ENCODE measurements at regions not wholly inside any gene's neighbourhood (a gene's known extent, or its start where the extent isn't known, plus 50 kb on each side); places are given as distances from the start of the nearest gene placed in this dataset.
A peak's percentile ranks its signal among the peaks of the same experiment; 100 is the strongest.

DNA sequence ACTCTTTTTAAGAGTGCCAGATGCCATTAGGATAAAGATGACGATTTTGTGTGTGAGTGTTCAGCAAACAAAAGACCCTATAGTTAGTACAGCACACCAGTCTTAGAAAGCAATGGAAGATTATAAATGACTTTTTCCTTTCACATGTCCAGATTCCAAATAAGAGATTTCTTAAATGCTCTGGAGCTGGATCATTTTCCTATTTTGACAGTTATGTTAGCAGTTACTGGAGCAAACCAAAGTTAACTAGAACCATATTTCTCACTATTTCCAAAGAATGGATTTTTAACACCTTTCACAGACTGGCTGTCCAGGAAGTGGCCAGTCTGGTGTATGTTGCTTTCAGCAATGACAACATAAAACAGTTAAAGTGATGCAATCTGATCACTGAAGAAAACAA, 905.8 kb upstream of the ADGRL2 start:
- peaks cover 0 to 10% (median 0%) of the 10 kb centered on the region in 3 donors for H3K4me1 Mint-ChIP-seq

DNA sequence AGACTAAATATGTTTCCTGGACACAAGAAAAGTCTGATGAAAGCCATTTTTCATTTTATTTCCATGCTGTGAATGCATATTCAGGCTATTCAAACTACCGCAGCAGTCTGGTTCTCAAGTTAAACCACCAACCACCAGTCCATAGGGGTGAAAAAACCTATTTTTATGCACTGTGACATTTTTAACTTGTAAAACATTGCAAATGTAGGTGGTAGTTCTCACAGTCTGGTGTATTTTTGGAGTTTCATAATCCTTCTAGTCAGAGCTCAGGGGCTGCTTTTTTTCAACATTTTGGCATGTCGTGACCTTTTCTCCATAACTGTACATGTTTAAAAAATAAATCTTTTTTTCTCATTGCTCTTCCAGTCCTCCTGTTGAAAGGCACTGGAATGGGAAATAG, 907.6 kb upstream of the ADGRL2 start:
- H3K27me3 Mint-ChIP-seq, result no peaks in the 10 kb centered on the region
- peaks cover 2% of the 10 kb centered on the region for H3K36me3 Mint-ChIP-seq
- H3K4me3 Mint-ChIP-seq, result no peak overlapping the region
- no peaks in the 10 kb centered on the region for H3K9me3 Mint-ChIP-seq
- peaks cover 0 to 10% (median 0%) of the 10 kb centered on the region in 3 donors for H3K4me1 Mint-ChIP-seq
- H3K27ac Mint-ChIP-seq, result no peak overlapping the region

More for the DNA sequence above, 905.8 kb upstream of the ADGRL2 start:
- no peak overlapping the region for H3K4me3 Mint-ChIP-seq
- H3K27me3 Mint-ChIP-seq, result no peaks in the 10 kb centered on the region
- no peak overlapping the region for H3K27ac Mint-ChIP-seq
- peaks cover 2% of the 10 kb centered on the region for H3K36me3 Mint-ChIP-seq
- H3K9me3 Mint-ChIP-seq, result no peaks in the 10 kb centered on the region

DNA sequence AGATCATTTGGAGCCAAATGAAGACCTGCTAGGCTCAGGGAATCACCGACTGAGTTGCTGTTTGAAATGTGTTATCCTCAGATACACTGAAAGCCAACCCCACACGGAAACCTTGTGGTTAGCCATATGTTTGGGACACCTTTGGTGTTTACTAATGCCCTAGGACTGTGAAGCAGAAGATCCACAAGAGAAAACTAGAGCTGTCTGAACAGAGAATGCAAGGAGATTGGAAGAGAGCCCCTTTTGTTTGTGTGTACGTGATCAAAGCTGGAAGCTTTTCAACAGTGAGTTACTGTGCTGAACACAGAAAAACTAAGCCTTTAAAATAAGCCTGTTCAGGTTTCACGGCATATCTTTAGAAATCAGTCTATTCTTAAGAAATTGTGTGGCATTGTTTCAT, 908.2 kb upstream of the ADGRL2 start:
- Mint-ChIP-seq H3K4me3 (peak overlapping the region in 1 of 4 donors; percentile 18), H3K27me3 (no peaks in the 10 kb centered on the region), H3K4me1 (peaks cover 0 to 10% (median 0%) of the 10 kb centered on the region in 3 donors), H3K36me3 (peaks cover 2% of the 10 kb centered on the region), H3K9me3 (no peaks in the 10 kb centered on the region), H3K27ac (no peak overlapping the region)

DNA sequence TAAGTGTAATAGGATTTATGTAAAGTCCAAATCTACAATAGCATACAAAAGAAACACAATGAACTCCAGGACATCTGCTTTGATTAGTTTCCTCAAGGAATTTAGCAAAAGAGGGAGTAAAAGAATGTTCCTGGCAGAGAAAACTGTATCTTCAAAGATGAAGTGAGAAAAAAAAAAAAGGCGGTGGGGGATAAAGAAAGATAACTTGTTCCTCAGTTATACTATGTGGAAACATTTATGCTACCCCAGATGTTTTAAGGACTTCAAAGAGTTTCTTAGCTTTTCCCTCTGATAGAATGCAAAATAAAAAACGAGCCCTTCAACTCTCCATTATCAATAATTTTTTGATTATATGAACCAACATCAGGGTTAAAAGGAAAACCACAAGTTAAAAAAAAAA, 908.9 kb upstream of the ADGRL2 start:
- Mint-ChIP-seq H3K27me3 (no peaks in the 10 kb centered on the region), H3K4me1 (peaks cover 0 to 10% (median 0%) of the 10 kb centered on the region in 3 donors), H3K4me3 (peak overlapping the region in 1 of 4 donors; percentile 49), H3K27ac (no peak overlapping the region), H3K36me3 (peaks cover 2% of the 10 kb centered on the region), H3K9me3 (no peaks in the 10 kb centered on the region)

DNA sequence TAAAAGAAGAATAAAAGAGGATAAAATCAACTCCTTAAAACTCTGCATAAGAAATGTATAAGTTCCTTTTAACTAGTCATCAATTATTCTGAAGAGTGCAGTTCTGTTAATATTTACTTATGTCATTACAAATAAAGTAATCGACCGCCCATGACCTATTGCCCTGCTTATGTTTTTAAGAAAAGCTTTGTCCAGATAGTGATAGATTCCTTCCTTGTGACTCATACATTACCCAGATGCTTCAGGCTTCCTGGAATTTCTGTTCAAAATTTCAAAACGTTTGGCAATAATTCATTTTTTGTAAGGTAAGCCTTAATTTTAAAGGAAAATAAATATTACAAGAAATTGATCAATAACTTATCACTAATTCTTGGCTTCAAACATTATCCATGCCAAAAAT, 918.2 kb upstream of the ADGRL2 start:
- H3K36me3 Mint-ChIP-seq, result no peaks in the 10 kb centered on the region
- H3K9me3 Mint-ChIP-seq, result peaks cover 0 to 2% (median 0%) of the 10 kb centered on the region in 3 donors
- no peak overlapping the region for H3K27ac Mint-ChIP-seq
- H3K27me3 Mint-ChIP-seq, result no peaks in the 10 kb centered on the region
- no peaks in the 10 kb centered on the region for H3K4me1 Mint-ChIP-seq
- H3K4me3 Mint-ChIP-seq, result no peak overlapping the region

DNA sequence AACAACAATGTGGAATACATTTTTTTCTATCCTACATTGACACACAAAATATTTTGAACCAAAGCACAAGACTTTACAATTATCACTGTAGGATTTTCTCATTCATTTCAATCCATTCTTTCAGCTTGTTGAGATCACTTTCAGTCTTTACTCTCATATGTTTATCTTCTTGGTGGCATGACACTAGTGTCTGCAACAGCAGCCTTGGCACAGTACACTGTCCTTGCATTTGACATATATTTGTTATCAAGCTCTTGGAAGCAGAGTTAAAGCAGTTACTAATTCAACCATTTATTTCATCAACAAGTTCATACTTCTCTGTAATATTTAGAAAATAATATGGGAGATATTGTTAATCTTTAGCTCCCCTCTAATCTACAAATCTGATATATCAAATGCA, 922.4 kb upstream of the ADGRL2 start:
- Mint-ChIP-seq H3K4me1 (no peaks in the 10 kb centered on the region), H3K36me3 (no peaks in the 10 kb centered on the region), H3K27me3 (no peaks in the 10 kb centered on the region), H3K9me3 (peaks cover 0 to 2% (median 0%) of the 10 kb centered on the region in 3 donors), H3K4me3 (no peak overlapping the region), H3K27ac (no peak overlapping the region)

DNA sequence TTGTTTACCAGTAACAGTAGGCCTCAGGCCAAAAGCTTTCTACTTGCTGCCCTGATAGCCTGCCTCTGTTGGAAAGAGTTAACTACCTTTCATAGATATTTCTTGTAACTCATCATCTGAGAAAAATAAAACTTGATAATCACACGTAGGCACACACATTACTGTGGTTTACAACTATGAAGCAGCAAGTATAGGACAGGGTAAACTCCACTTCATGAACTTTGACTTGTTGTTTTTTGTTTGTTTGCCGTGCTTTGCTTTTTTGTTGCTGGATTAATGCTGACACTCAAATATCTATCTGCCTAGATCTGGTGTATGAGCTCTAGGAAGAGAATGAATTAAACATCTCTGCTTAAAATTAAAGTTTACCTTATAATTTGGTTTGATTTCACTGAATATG, 924.7 kb upstream of the ADGRL2 start:
- H3K4me1 Mint-ChIP-seq, result no peaks in the 10 kb centered on the region
- H3K9me3 Mint-ChIP-seq, result peaks cover 0 to 2% (median 0%) of the 10 kb centered on the region in 3 donors
- no peak overlapping the region for H3K4me3 Mint-ChIP-seq
- H3K27me3 Mint-ChIP-seq, result no peaks in the 10 kb centered on the region
- no peak overlapping the region for H3K27ac Mint-ChIP-seq
- H3K36me3 Mint-ChIP-seq, result no peaks in the 10 kb centered on the region

DNA sequence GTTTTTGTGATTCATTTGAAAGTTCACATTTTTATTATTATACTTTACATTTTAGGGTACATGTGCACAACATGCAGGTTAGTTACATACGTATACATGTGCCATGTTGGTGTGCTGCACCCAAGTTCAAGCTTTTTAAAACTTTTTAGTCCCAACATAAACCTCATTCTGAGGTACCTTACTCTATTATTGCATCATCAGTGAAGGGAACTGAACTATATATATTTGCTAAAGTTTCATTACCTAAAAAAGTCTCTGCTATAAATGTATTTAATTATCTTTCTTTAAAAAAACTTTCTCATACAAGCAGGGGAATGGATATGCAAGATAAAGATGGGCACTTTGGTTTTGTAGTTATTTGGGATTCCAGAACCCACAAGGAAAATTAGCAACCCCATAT, 931.4 kb upstream of the ADGRL2 start:
- Mint-ChIP-seq H3K4me1 (no peaks in the 10 kb centered on the region), H3K9me3 (no peaks in the 10 kb centered on the region), H3K27me3 (no peaks in the 10 kb centered on the region), H3K36me3 (no peaks in the 10 kb centered on the region), H3K27ac (no peak overlapping the region), H3K4me3 (no peak overlapping the region)

DNA sequence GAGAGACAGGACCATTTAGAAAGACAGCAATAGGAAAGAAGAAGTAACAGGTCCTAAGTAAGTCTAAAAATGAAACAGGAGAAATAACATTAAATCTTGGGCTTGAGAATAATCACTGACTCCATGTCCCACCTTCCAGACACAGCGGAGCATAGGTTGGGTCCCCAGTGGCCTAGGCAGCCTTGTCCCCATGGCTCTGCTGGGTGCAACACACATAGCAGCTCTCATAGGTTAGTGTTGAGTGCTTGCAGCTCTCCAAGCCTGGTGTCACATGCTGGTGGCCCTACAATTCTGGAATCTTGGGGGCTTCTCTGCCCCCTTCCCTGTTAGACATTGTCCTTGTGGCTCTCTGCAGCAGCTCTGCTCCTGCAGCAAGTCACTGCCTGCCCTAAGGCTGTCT, 952.8 kb upstream of the ADGRL2 start:
- no peaks in the 10 kb centered on the region for H3K4me1 Mint-ChIP-seq
- no peaks in the 10 kb centered on the region for H3K27me3 Mint-ChIP-seq
- peaks cover 0 to 5% (median 1%) of the 10 kb centered on the region in 3 donors for H3K9me3 Mint-ChIP-seq
- no peak overlapping the region for H3K27ac Mint-ChIP-seq
- no peaks in the 10 kb centered on the region for H3K36me3 Mint-ChIP-seq
- H3K4me3 Mint-ChIP-seq, result no peak overlapping the region

DNA sequence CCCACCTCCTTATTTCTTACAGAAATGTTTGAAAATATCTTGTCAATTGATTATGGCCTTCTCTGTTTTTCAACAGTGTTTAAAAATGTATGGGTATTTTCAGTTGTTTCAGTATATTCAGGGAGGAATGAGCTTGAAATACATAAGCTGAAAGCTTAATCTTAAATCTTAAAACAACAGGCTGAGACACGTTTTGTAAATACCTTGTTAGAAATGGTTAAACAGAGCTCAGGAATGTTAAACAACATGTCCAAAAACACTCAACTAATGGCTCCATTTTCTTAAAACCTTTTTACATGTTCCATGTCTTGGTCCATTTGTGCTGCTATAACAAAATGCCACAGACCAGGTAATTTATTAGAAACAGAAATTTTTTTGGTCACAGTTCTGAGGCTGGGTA, 953.8 kb upstream of the ADGRL2 start:
- Mint-ChIP-seq H3K27me3 (no peaks in the 10 kb centered on the region), H3K27ac (no peak overlapping the region), H3K9me3 (peaks cover 0 to 5% (median 1%) of the 10 kb centered on the region in 3 donors), H3K4me1 (no peaks in the 10 kb centered on the region), H3K4me3 (no peak overlapping the region), H3K36me3 (no peaks in the 10 kb centered on the region)

DNA sequence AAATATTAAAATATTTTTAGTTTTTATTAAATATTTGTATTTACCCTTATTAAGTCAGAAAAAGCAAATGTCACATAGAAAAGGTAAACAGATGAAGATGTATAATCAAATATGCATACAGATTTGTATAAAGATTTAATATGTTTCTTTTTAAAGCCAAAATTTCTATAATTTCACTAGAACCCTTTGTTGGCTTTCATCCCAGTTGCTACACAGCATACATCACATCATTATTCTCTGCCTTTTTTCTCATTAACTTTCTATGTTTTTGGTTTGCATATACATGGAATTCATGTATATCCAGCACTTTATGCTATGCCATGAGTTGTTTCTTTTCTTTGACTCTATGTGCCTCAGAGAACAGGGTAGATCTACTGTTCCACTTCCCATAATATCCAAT, 957.9 kb upstream of the ADGRL2 start:
- Mint-ChIP-seq H3K4me1 (no peaks in the 10 kb centered on the region), H3K27ac (no peak overlapping the region), H3K9me3 (peaks cover 5 to 16% (median 5%) of the 10 kb centered on the region in 3 donors), H3K36me3 (no peaks in the 10 kb centered on the region), H3K27me3 (no peaks in the 10 kb centered on the region), H3K4me3 (no peak overlapping the region)

DNA sequence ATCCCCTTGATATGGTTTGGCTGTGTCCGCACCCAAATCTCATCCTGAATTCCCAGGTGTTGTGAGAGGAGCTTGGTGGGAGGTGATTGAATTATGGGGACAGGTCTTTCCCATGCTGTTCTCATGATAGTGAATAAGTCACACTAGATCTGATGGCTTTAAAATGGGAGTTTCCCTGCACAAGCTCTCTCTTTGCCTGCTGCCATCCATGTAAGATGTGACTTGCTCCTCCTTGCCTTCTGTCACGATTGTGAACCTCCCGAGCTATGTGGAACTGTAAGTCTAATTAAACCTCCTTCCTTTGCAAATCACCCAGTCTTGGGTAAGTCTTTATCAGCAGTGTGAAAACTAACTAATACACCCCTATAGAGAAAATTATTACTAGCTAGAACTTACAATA, 959.5 kb upstream of the ADGRL2 start:
- peaks cover 5 to 16% (median 5%) of the 10 kb centered on the region in 3 donors for H3K9me3 Mint-ChIP-seq

DNA sequence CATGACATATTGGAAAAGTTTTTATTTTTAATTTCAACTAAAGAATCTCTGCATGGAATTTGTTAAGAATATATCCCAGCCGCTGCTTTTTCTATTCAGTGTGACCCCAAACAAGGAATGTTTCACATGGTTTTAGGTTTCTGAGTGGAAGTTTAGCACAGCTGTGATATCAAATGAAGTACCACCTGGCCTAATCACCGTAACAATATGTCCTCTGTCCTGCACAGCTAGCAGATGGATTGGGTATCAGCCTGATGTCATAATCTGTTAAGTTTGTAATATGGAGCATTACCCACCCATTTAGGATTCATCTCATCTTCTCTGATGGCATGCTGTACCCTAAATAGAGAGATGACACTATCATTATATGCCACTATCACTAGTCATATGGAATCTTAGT, 963.7 kb upstream of the ADGRL2 start:
- Mint-ChIP-seq H3K9me3 (peaks cover 0 to 16% (median 4%) of the 10 kb centered on the region in 3 donors), H3K36me3 (no peaks in the 10 kb centered on the region), H3K27me3 (no peaks in the 10 kb centered on the region), H3K27ac (no peak overlapping the region), H3K4me1 (no peaks in the 10 kb centered on the region), H3K4me3 (no peak overlapping the region)

More for the DNA sequence above, 959.5 kb upstream of the ADGRL2 start:
- Mint-ChIP-seq H3K4me1 (no peaks in the 10 kb centered on the region), H3K36me3 (no peaks in the 10 kb centered on the region), H3K27ac (no peak overlapping the region), H3K27me3 (no peaks in the 10 kb centered on the region), H3K4me3 (no peak overlapping the region)

DNA sequence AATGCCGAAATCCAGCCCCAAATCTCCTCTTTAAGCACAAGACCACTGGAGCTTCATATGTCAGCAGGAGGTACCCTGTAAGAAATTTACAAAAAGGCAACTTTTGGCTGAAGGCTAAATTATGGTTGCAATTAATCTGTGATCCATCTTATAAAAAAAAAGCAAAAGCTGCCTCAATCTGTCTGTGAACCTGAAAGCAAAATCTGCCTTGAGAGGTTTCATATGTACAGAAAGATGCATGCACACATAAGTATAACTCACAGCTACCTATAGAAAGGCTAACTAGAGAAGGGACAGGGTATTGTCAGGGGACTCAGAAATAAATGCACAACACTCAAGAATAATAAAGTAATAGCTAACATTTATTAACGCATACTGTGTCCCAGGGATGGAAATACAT, 964.2 kb upstream of the ADGRL2 start:
- Mint-ChIP-seq H3K4me3 (no peak overlapping the region), H3K27ac (no peak overlapping the region), H3K36me3 (no peaks in the 10 kb centered on the region), H3K4me1 (no peaks in the 10 kb centered on the region), H3K9me3 (peaks cover 0 to 11% (median 4%) of the 10 kb centered on the region in 3 donors), H3K27me3 (no peaks in the 10 kb centered on the region)

DNA sequence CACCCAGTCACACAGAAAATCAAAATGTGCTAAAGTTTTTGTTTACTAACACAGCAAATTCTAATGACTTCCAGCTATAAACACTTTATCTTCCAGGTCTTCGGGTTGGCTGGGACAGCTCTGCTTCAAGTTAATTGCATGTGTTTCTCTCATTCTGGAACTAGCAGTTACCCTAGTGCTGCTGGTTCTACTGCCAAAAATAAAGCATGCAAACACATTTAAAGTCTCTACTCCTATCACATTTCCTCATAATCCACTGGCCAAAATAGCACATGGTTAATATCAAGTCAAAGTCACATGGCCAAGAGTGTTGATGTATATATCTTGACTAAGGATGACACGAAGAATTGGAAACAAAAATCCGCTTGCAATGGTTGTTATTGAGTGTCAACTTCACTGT, 973.1 kb upstream of the ADGRL2 start:
- no peaks in the 10 kb centered on the region for H3K27me3 Mint-ChIP-seq
- no peak overlapping the region for H3K4me3 Mint-ChIP-seq
- peaks cover 2% of the 10 kb centered on the region for H3K36me3 Mint-ChIP-seq
- no peaks in the 10 kb centered on the region for H3K4me1 Mint-ChIP-seq
- H3K9me3 Mint-ChIP-seq, result peaks cover 0 to 5% (median 0%) of the 10 kb centered on the region in 3 donors
- H3K27ac Mint-ChIP-seq, result no peak overlapping the region

DNA sequence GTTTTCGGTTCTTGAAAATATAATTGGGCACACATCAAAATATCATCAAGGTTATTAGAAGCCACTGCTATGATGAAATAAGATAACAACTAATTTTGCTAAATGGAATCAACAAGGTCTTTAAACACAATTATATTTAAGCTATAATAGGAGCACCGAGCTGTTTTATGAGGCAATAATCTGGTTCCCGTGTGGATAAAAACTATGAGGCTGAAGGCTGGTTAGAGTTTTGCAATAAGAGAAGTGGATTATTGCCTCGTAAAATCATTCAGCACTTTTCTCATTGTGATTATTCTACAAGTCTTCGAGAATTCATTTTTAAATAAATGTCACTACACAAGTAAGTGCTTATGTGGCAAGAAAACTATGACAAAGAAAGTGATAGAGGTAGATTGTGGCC, 975.7 kb upstream of the ADGRL2 start:
- H3K27me3 Mint-ChIP-seq, result no peaks in the 10 kb centered on the region
- H3K4me1 Mint-ChIP-seq, result peaks cover 0 to 2% (median 0%) of the 10 kb centered on the region in 3 donors
- no peak overlapping the region for H3K27ac Mint-ChIP-seq
- peaks cover 2% of the 10 kb centered on the region for H3K36me3 Mint-ChIP-seq
- H3K9me3 Mint-ChIP-seq, result peaks cover 0 to 5% (median 0%) of the 10 kb centered on the region in 3 donors
- no peak overlapping the region for H3K4me3 Mint-ChIP-seq

DNA sequence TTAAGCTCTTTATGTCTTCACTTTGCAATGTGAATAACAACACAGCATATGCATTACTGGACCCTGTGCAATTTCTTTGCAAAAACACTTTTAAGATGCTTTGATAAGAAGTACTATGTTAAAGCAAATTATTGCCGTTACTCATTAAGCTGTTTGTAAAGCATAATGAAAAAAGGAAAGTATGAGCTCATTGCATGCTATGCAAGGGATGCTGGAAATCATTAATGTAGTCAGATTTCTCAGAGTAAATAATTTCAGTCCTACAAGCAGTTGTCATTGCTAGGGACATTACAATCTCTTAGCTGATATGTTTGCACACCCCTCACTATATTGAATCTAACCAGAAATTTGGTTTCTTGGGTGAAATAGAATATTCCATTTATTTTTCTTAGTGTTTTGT, 982.5 kb upstream of the ADGRL2 start:
- no peak overlapping the region for H3K4me3 Mint-ChIP-seq
- H3K36me3 Mint-ChIP-seq, result peaks cover 2% of the 10 kb centered on the region
- H3K27me3 Mint-ChIP-seq, result no peaks in the 10 kb centered on the region
- H3K4me1 Mint-ChIP-seq, result peaks cover 0 to 5% (median 3%) of the 10 kb centered on the region in 3 donors
- H3K9me3 Mint-ChIP-seq, result no peaks in the 10 kb centered on the region
- no peak overlapping the region for H3K27ac Mint-ChIP-seq
